ENCODE measurements at regions not wholly inside any gene's neighbourhood (a gene's known extent, or its start where the extent isn't known, plus 50 kb on each side); places are given as distances from the start of the nearest gene placed in this dataset.

GRCh38 chr10:107894516-107894915, 730.0 kb upstream of the SORCS1 start:
- H3K56ac ChIP-seq (ENCODE audit: extremely low read depth, insufficient read depth, low read length) = no peak overlapping the region
- BruUV-seq (replicated peaks) = no TSS peak
- no peaks in the 10 kb centered on the region for H4K20me1 ChIP-seq (ENCODE audit: insufficient read depth, low read length)
- H2BK15ac ChIP-seq (ENCODE audit: low read depth, low read length) = no peak overlapping the region
- H3K27ac ChIP-seq (ENCODE audit: insufficient read depth, low read length) = no peak overlapping the region
- H2AK9ac ChIP-seq (replicated peaks; ENCODE audit: low read depth, low read length, poor library complexity) = no peak overlapping the region
- ChIA-PET CTCF (no interaction called here), POLR2A (ENCODE audit: unreplicated experiment) (no interaction called here)
- no peaks in the 10 kb centered on the region for H3K36me3 ChIP-seq (ENCODE audit: control insufficient read depth, insufficient read depth, low read length)
- no peak overlapping the region for H3K23ac ChIP-seq (ENCODE audit: low read depth, low read length)
- H3K9me1 ChIP-seq (ENCODE audit: insufficient read depth, low read length) = no peaks in the 10 kb centered on the region
- H3K4me3 ChIP-seq (ENCODE audit: insufficient read depth, low read depth, low read length) = no peak overlapping the region
- no CpG with 5 or more reads among the region's 4 CpGs for whole genome bisulfite sequencing, 2 experiments (ENCODE audit: extremely low coverage in 2 of 2, insufficient read length in 1 of 2)
- no peak overlapping the region for H2BK120ac ChIP-seq (ENCODE audit: low read depth, low read length)
- peaks cover 6% of the 10 kb centered on the region for H3K9me3 ChIP-seq (ENCODE audit: control insufficient read depth, insufficient read depth, low read length)
- ATAC-seq (ENCODE audit: low read depth) (no peak), DNase-seq (no peak)
- no peak overlapping the region for H2BK5ac ChIP-seq (ENCODE audit: low read depth, low read length, poor library complexity, severe bottlenecking)
- in situ Hi-C loops (cut with MboI; ENCODE audit: low sequenced_read_pairs) = no loop called here
- H3K14ac ChIP-seq (replicated peaks; ENCODE audit: low read depth, low read length) = no peak overlapping the region
- H4K8ac ChIP-seq (ENCODE audit: low read depth in 2 of 2, low read length in 2 of 2) = no peak overlapping the region
- no peaks in the 10 kb centered on the region for H3K4me1 ChIP-seq (ENCODE audit: control insufficient read depth, insufficient read depth, low read length)
- dilution Hi-C loops (cut with HindIII; ENCODE audit: low sequenced_read_pairs, unreplicated experiment) = no loop called here
- no peaks in the 10 kb centered on the region for H3K79me1 ChIP-seq (ENCODE audit: low read depth in 1 of 2, low read length in 2 of 2)
- H3K27me3 ChIP-seq (ENCODE audit: control insufficient read depth, insufficient read depth, low read length) = no peaks in the 10 kb centered on the region
- H4K5ac ChIP-seq (ENCODE audit: low read depth, low read length) = no peak overlapping the region
- H3K9ac ChIP-seq (ENCODE audit: low read depth, low read length) = no peak overlapping the region
- no peak overlapping the region for H3K4ac ChIP-seq (ENCODE audit: low read depth, low read length)
- H2AK5ac ChIP-seq (ENCODE audit: low read depth, low read length) = no peak overlapping the region
- H3K18ac ChIP-seq (ENCODE audit: low read depth, low read length) = no peak overlapping the region
- H4K91ac ChIP-seq (ENCODE audit: insufficient read depth, low read depth, low read length) = no peak overlapping the region
- H3K4me2 ChIP-seq (ENCODE audit: low read depth, low read length) = no peak overlapping the region
- intact Hi-C loops (cut with micrococcal nuclease) = no loop called here
- no peak overlapping the region for H2BK20ac ChIP-seq (ENCODE audit: low read depth, low read length)
- TF ChIP-seq CTCF (conservative IDR thresholded peaks at IDR 0.05; ENCODE audit: low read depth, low read length) = no peak
- TF ChIP-seq RAD21 (IDR thresholded peaks at IDR 0.05; ENCODE audit: low read length) = no peak
- TF ChIP-seq CHD1 (IDR thresholded peaks at IDR 0.05; ENCODE audit: low read depth, low read length) = no peak
- TF ChIP-seq MAFK (IDR thresholded peaks at IDR 0.05; ENCODE audit: low read depth, low read length) = no peak
- TF ChIP-seq NFE2L2 (IDR thresholded peaks at IDR 0.05; ENCODE audit: low read depth, low read length) = no peak
- no peak for TF ChIP-seq MXI1 (IDR thresholded peaks at IDR 0.05; ENCODE audit: borderline replicate concordance, low read depth, low read length)
- TF ChIP-seq, protein P1, sequence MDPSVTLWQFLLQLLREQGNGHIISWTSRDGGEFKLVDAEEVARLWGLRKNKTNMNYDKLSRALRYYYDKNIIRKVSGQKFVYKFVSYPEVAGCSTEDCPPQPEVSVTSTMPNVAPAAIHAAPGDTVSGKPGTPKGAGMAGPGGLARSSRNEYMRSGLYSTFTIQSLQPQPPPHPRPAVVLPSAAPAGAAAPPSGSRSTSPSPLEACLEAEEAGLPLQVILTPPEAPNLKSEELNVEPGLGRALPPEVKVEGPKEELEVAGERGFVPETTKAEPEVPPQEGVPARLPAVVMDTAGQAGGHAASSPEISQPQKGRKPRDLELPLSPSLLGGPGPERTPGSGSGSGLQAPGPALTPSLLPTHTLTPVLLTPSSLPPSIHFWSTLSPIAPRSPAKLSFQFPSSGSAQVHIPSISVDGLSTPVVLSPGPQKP (IDR thresholded peaks at IDR 0.05; ENCODE audit: borderline replicate concordance, low read depth, low read length) = no peak
- no peak for TF ChIP-seq SMC3 (IDR thresholded peaks at IDR 0.05; ENCODE audit: low read depth, low read length)
- no peak for TF ChIP-seq RCOR1 (IDR thresholded peaks at IDR 0.05; ENCODE audit: insufficient replicate concordance, low read length)
- TF ChIP-seq RFX5 (IDR thresholded peaks at IDR 0.05; ENCODE audit: low read depth, low read length) = no peak
- no peak for TF ChIP-seq CEBPB (IDR thresholded peaks at IDR 0.05; ENCODE audit: low read depth, low read length)
- no peak for TF ChIP-seq BHLHE40 (IDR thresholded peaks at IDR 0.05; ENCODE audit: low read depth, low read length)
- TF ChIP-seq POLR2A (IDR thresholded peaks at IDR 0.05; ENCODE audit: low read depth, low read length) = no peak
- no peak overlapping the region for H2AFZ ChIP-seq (replicated peaks; ENCODE audit: low read length, poor library complexity)

Measured in IMR-90 (cell line).